HCT116 (cell line): ENCODE measurements at regions not wholly inside any gene's neighbourhood (a gene's known extent, or its start where the extent isn't known, plus 50 kb on each side); places are given as distances from the start of the nearest gene placed in this dataset.

ENCODE experiments used
- ATAC-seq: fragments of 200-7000 bp; cut with Tn5 transposase; 2 replicates; pipeline ENCODE4 v1.9.1; 2020; ENCODE audit warnings: mild to moderate bottlenecking, moderate library complexity
- BruUV-seq: library from RNA; stranded (reverse); fragments of 400-500 nt; replicated peaks from 2 replicates; lab custom pipeline; 2021; lab: Mats Ljungman, UMichigan
- CTCF ChIA-PET: fragments of 300-600 bp; sonication (Branson Sonifier 250); formaldehyde crosslinking; loops from one replicate; lab custom pipeline; 2021; ENCODE audit warnings: antibody characterized with exemption; lab: Charles Lee
- POLR2A ChIA-PET: fragments of 300-600, 350-600 bp; sonication (Branson Sonifier 250); formaldehyde crosslinking; loops from one replicate; lab custom pipeline; 2021; ENCODE audit warnings: antibody characterized with exemption; lab: Charles Lee
- RAD21 ChIA-PET, 2 experiments: fragments of 300-600 bp; sonication (Branson Sonifier 250); formaldehyde crosslinking; loops; one replicate each; lab custom pipeline; 2023; ENCODE audit warnings: low total read pairs in 2 of 2; ENCODE audit not compliant: uncharacterized antibody in 2 of 2, unreplicated experiment in 2 of 2, low non-redundant PET in 1 of 2; lab: Charles Lee
- DNase-seq: peaks from one replicate; pipeline ENCODE4 v3.0.0-alpha.2; 2010; ENCODE audit warnings: low read depth, low spot score
- H2AFZ ChIP-seq: fragments of 200-600 bp; shearing (Covaris generic), sonication (generic); 2 replicates; pipeline ENCODE4 v1.6.1; 2017; ENCODE audit warnings: low read depth, mixed run types, mixed read lengths, antibody characterized with exemption, low read length; ENCODE audit not compliant: poor library complexity, severe bottlenecking
- H3K27ac ChIP-seq: 2 replicates; pipeline ENCODE4 v1.5.1; 2012; ENCODE audit warnings: low read depth, low read length
- H3K27me3 ChIP-seq: fragments of 200-600 bp; sonication (generic); 2 replicates; pipeline ENCODE4 v1.6.1; 2016; ENCODE audit warnings: mixed run types, low read length, mixed read lengths; ENCODE audit not compliant: insufficient read depth
- H3K36me3 ChIP-seq, 2 experiments: fragments of 200-500 bp in 1 of 2; fragments of 200-600 bp in 1 of 2; sonication (Bioruptor generic) in 1 of 2; sonication (generic) in 1 of 2; 2 replicates each; pipeline versions ENCODE4 v1.5.1 to v1.6.1; 2014 to 2016; ENCODE audit warnings: low read length in 2 of 2, inconsistent platforms in 1 of 2, mixed read lengths in 1 of 2, mixed run types in 1 of 2; ENCODE audit not compliant: insufficient read depth in 2 of 2, control insufficient read depth in 1 of 2
- H3K4me1 ChIP-seq, 2 experiments: fragments of 200-600 bp in 1 of 2; sonication (generic) in 1 of 2; 2 replicates each; pipeline versions ENCODE4 v1.5.1 to v1.6.1; 2012 to 2017; ENCODE audit warnings: low read length in 2 of 2, inconsistent platforms in 1 of 2, mild to moderate bottlenecking in 1 of 2, mixed read lengths in 1 of 2, mixed run types in 1 of 2, moderate library complexity in 1 of 2; ENCODE audit not compliant: insufficient read depth in 2 of 2, control insufficient read depth in 1 of 2
- H3K4me2 ChIP-seq: fragments of 200-600 bp; sonication (generic); 2 replicates; pipeline ENCODE4 v1.6.1; 2017; ENCODE audit warnings: mixed run types, low read length, mixed read lengths
- H3K4me3 ChIP-seq, 2 experiments: fragments of 200-600 bp in 1 of 2; sonication (generic) in 1 of 2; replicated peaks in 1 of 2; 2 replicates each; pipeline ENCODE4 v1.5.1; 2011 to 2016; ENCODE audit warnings: low read length in 2 of 2, control low read depth in 1 of 2, low read depth in 1 of 2, mild to moderate bottlenecking in 1 of 2, mixed read lengths in 1 of 2, mixed run types in 1 of 2
- H3K79me2 ChIP-seq: fragments of 200-600 bp; sonication (generic); 2 replicates; pipeline ENCODE4 v1.6.1; 2017; ENCODE audit warnings: mild to moderate bottlenecking, mixed run types, low read length, moderate library complexity, mixed read lengths; ENCODE audit not compliant: insufficient read depth
- H3K9ac ChIP-seq: fragments of 200-600 bp; sonication (generic); 2 replicates; pipeline ENCODE4 v1.6.1; 2016; ENCODE audit warnings: low read length, mixed read lengths
- H3K9me2 ChIP-seq: fragments of 200-600 bp; sonication (generic), shearing (Covaris generic); 2 replicates; pipeline ENCODE4 v1.6.1; 2017; ENCODE audit warnings: mixed run types, mild to moderate bottlenecking, moderate library complexity; ENCODE audit not compliant: insufficient read depth
- H3K9me3 ChIP-seq, 2 experiments: fragments of 200-500 bp in 1 of 2; fragments of 200-600 bp in 1 of 2; sonication (Bioruptor generic) in 1 of 2; sonication (generic) in 1 of 2; 2 replicates each; pipeline ENCODE4 v1.6.1; 2014 to 2017; ENCODE audit warnings: low read length in 2 of 2, mixed read lengths in 2 of 2, inconsistent platforms in 1 of 2, low read depth in 1 of 2, mild to moderate bottlenecking in 1 of 2, mixed run types in 1 of 2, moderate library complexity in 1 of 2; ENCODE audit not compliant: control insufficient read depth in 1 of 2, insufficient read depth in 1 of 2
- H4K20me1 ChIP-seq: fragments of 200-600 bp; sonication (generic), shearing (Covaris generic); 2 replicates; pipeline ENCODE4 v1.6.1; 2017; ENCODE audit warnings: mixed run types, mild to moderate bottlenecking, moderate library complexity; ENCODE audit not compliant: insufficient read depth
- CBX3 ChIP-seq: IDR thresholded peaks from 2 replicates; pipeline ENCODE4 v1.6.1; 2012; ENCODE audit warnings: low read depth
- CTCF ChIP-seq, 3 experiments: fragments of 200-600 bp in 1 of 3; sonication (generic) in 1 of 3; IDR thresholded peaks in 2 of 3; conservative IDR thresholded peaks in 1 of 3; 2 replicates each; pipeline ENCODE4 v1.5.1; 2012 to 2017; ENCODE audit warnings: low read depth in 2 of 3, low read length in 2 of 3, antibody characterized with exemption in 1 of 3, borderline replicate concordance in 1 of 3, control low read depth in 1 of 3, mild to moderate bottlenecking in 1 of 3, mixed read lengths in 1 of 3, mixed run types in 1 of 3, moderate library complexity in 1 of 3; ENCODE audit not compliant: insufficient read depth in 1 of 3
- ELF1 ChIP-seq: IDR thresholded peaks from 2 replicates; pipeline ENCODE4 v1.6.1; 2012; ENCODE audit warnings: low read depth, borderline replicate concordance
- EZH2 ChIP-seq: fragments of 200-600 bp; sonication (generic); IDR thresholded peaks from 2 replicates; pipeline ENCODE4 v1.6.1; 2017; ENCODE audit warnings: antibody characterized with exemption, mixed run types
- EZH2phosphoT487 ChIP-seq: fragments of 200-600 bp; IDR thresholded peaks from 2 replicates; pipeline ENCODE4 v1.6.1; 2018; ENCODE audit warnings: antibody characterized with exemption, borderline replicate concordance
- FOSL1 ChIP-seq: IDR thresholded peaks from 2 replicates; pipeline ENCODE4 v1.6.1; 2012; ENCODE audit warnings: low read depth
- JUND ChIP-seq: IDR thresholded peaks from 2 replicates; pipeline ENCODE4 v1.6.1; 2012
- POLR2A ChIP-seq: IDR thresholded peaks from 2 replicates; pipeline ENCODE4 v1.7.0; 2011; ENCODE audit warnings: borderline replicate concordance; ENCODE audit not compliant: insufficient read depth, insufficient read length; ENCODE audit errors: extremely low read depth
- POLR2AphosphoS5 ChIP-seq: IDR thresholded peaks from 2 replicates; pipeline ENCODE4 v1.6.1; 2011; ENCODE audit warnings: mild to moderate bottlenecking, low read depth, low read length, moderate library complexity
- REST ChIP-seq: IDR thresholded peaks from 2 replicates; pipeline ENCODE4 v1.6.1; 2012; ENCODE audit warnings: low read depth
- SP1 ChIP-seq: IDR thresholded peaks from 2 replicates; pipeline ENCODE4 v1.6.1; 2012; ENCODE audit warnings: low read depth
- SRF ChIP-seq: IDR thresholded peaks from 2 replicates; pipeline ENCODE4 v1.6.1; 2012; ENCODE audit warnings: low read depth
- TCF7L2 ChIP-seq: IDR thresholded peaks from 2 replicates; pipeline ENCODE4 v1.7.0; 2011; ENCODE audit warnings: borderline replicate concordance, inconsistent platforms; ENCODE audit not compliant: insufficient read depth, insufficient read length; ENCODE audit errors: extremely low read depth
- YY1 ChIP-seq: IDR thresholded peaks from 2 replicates; pipeline ENCODE4 v1.6.1; 2011; ENCODE audit warnings: low read length, low read depth, moderate library complexity, mild to moderate bottlenecking; ENCODE audit not compliant: insufficient replicate concordance; ENCODE audit errors: extremely low read depth
- ZFX ChIP-seq: fragments of 450-650 bp; IDR thresholded peaks from 2 replicates; pipeline ENCODE4 v1.6.1; 2017
- intact Hi-C: fragments of 100-400 bp; cut with micrococcal nuclease; formaldehyde crosslinking; loops from 2 replicates; pipeline ENCODE4 v1.10.0; 2022
- TF ChIP-seq, protein P1 (sequence below): IDR thresholded peaks from 2 replicates; pipeline ENCODE4 v1.6.1; 2011; ENCODE audit warnings: mild to moderate bottlenecking, low read length, moderate library complexity; ENCODE audit not compliant: insufficient replicate concordance; ENCODE audit errors: extremely low read depth
- TF ChIP-seq, protein P2 (sequence below): IDR thresholded peaks from 2 replicates; pipeline ENCODE4 v1.6.1; 2012
- TF ChIP-seq, protein P3 (sequence below): IDR thresholded peaks from 2 replicates; pipeline ENCODE4 v1.6.1; 2012

- ChIA-PET CTCF (no interaction called here), POLR2A (no interaction called here), RAD21 (no interaction called here)
- H3K27me3 ChIP-seq = no peaks in the 10 kb centered on the region
- H4K20me1 ChIP-seq = no peaks in the 10 kb centered on the region
- H3K4me3 ChIP-seq = no peak overlapping the region
- BruUV-seq = no TSS peak
- no peak overlapping the region for H3K9ac ChIP-seq
- H3K4me2 ChIP-seq = no peak overlapping the region
- intact Hi-C loops = no loop called here
- ATAC-seq (no peak), DNase-seq (no peak)
- no peaks in the 10 kb centered on the region for H3K9me2 ChIP-seq
- H3K79me2 ChIP-seq = no peaks in the 10 kb centered on the region
- no peak overlapping the region for H2AFZ ChIP-seq
- no peak overlapping the region for H3K27ac ChIP-seq
- H3K4me1 ChIP-seq = no peaks in the 10 kb centered on the region
- TF ChIP-seq EZH2phosphoT487 (no peak), POLR2A (no peak), JUND (no peak), CBX3 (no peak), ZFX (no peak), YY1 (no peak), EZH2 (no peak), CTCF (IDR thresholded peaks at IDR 0.05 in 2 of 3, conservative IDR thresholded peaks at IDR 0.05 in 1 of 3; ENCODE audit: borderline replicate concordance in 1 of 3, insufficient read depth in 1 of 3, low read depth in 2 of 3, low read length in 2 of 3) (no peak), POLR2AphosphoS5 (no peak), FOSL1 (no peak), ELF1 (no peak), SRF (no peak), SP1 (no peak), REST (no peak), TCF7L2 (no peak)
- TF ChIP-seq, protein P1, sequence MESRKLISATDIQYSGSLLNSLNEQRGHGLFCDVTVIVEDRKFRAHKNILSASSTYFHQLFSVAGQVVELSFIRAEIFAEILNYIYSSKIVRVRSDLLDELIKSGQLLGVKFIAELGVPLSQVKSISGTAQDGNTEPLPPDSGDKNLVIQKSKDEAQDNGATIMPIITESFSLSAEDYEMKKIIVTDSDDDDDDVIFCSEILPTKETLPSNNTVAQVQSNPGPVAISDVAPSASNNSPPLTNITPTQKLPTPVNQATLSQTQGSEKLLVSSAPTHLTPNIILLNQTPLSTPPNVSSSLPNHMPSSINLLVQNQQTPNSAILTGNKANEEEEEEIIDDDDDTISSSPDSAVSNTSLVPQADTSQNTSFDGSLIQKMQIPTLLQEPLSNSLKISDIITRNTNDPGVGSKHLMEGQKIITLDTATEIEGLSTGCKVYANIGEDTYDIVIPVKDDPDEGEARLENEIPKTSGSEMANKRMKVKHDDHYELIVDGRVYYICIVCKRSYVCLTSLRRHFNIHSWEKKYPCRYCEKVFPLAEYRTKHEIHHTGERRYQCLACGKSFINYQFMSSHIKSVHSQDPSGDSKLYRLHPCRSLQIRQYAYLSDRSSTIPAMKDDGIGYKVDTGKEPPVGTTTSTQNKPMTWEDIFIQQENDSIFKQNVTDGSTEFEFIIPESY = no peak
- TF ChIP-seq, protein P2, sequence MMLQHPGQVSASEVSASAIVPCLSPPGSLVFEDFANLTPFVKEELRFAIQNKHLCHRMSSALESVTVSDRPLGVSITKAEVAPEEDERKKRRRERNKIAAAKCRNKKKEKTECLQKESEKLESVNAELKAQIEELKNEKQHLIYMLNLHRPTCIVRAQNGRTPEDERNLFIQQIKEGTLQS = no peak
- TF ChIP-seq, protein P3, sequence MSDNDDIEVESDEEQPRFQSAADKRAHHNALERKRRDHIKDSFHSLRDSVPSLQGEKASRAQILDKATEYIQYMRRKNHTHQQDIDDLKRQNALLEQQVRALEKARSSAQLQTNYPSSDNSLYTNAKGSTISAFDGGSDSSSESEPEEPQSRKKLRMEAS = no peak
- no peaks in the 10 kb centered on the region for H3K9me3 ChIP-seq
- no peaks in the 10 kb centered on the region for H3K36me3 ChIP-seq
These were observed 59.4 kb upstream of the ASIC2 start for GRCh38 chr17:33352526-33352925.
